Astrocyte (in vitro differentiated cells and primary cell): ENCODE measurements at regions not wholly inside any gene's neighbourhood (a gene's known extent, or its start where the extent isn't known, plus 50 kb on each side); places are given as distances from the start of the nearest gene placed in this dataset.

ENCODE experiments used
- DNase-seq: peaks from one replicate; pipeline ENCODE4 v3.0.0-alpha.2; 2010; ENCODE audit warnings: low read depth
- FAIRE-seq: peaks from 2 replicates; lab custom pipeline; 2011; peaks lifted over from hg19 to GRCh38; lab: Jason Lieb, UNC
- H2AFZ ChIP-seq: 2 replicates; pipeline ENCODE4 v1.6.0; 2012; ENCODE audit warnings: low read depth, low read length, inconsistent platforms
- H3K27ac ChIP-seq: 2 replicates; pipeline ENCODE4 v1.5.1; 2011; ENCODE audit warnings: low read depth, low read length, inconsistent platforms
- H3K27me3 ChIP-seq: 2 replicates; pipeline ENCODE4 v1.6.0; 2011; ENCODE audit warnings: low read length, inconsistent platforms; ENCODE audit not compliant: insufficient read depth
- H3K36me3 ChIP-seq: 2 replicates; pipeline ENCODE4 v1.5.1; 2011; ENCODE audit warnings: low read length, inconsistent platforms; ENCODE audit not compliant: insufficient read depth
- H3K4me1 ChIP-seq: 2 replicates; pipeline ENCODE4 v1.5.1; 2011; ENCODE audit warnings: low read length, inconsistent platforms; ENCODE audit not compliant: insufficient read depth
- H3K4me2 ChIP-seq: 2 replicates; pipeline ENCODE4 v1.6.0; 2012; ENCODE audit warnings: low read length, inconsistent platforms
- H3K4me3 ChIP-seq: 2 replicates; pipeline ENCODE4 v1.5.1; 2011; ENCODE audit warnings: low read depth, mild to moderate bottlenecking, low read length, inconsistent platforms; ENCODE audit not compliant: insufficient read depth
- H3K79me2 ChIP-seq: 2 replicates; pipeline ENCODE4 v1.6.0; 2012; ENCODE audit warnings: mild to moderate bottlenecking, low read length, inconsistent platforms; ENCODE audit not compliant: insufficient read depth
- H3K9ac ChIP-seq: 2 replicates; pipeline ENCODE4 v1.6.0; 2012; ENCODE audit warnings: mild to moderate bottlenecking, low read length, inconsistent platforms
- H3K9me3 ChIP-seq: 2 replicates; pipeline ENCODE4 v1.5.1; 2012; ENCODE audit warnings: low read depth, mild to moderate bottlenecking, low read length, inconsistent platforms; ENCODE audit not compliant: insufficient read depth
- H4K20me1 ChIP-seq: 2 replicates; pipeline ENCODE4 v1.6.0; 2012; ENCODE audit warnings: low read length, inconsistent platforms; ENCODE audit not compliant: insufficient read depth
- H3K27ac Mint-ChIP-seq: one replicate; pipeline ENCODE4 v1.8.0; 2021; ENCODE audit warnings: mild to moderate bottlenecking, mixed read lengths; ENCODE audit not compliant: unreplicated experiment
- H3K27me3 Mint-ChIP-seq: one replicate; pipeline ENCODE4 v1.8.0; 2021; ENCODE audit warnings: low read depth, mixed read lengths; ENCODE audit not compliant: unreplicated experiment
- H3K36me3 Mint-ChIP-seq: one replicate; pipeline ENCODE4 v1.8.0; 2021; ENCODE audit warnings: low read depth, mixed read lengths; ENCODE audit not compliant: unreplicated experiment
- H3K4me1 Mint-ChIP-seq: one replicate; pipeline ENCODE4 v1.8.0; 2021; ENCODE audit warnings: low read depth, mixed read lengths; ENCODE audit not compliant: unreplicated experiment
- H3K4me3 Mint-ChIP-seq: one replicate; pipeline ENCODE4 v1.8.0; 2021; ENCODE audit warnings: mild to moderate bottlenecking, moderate library complexity, mixed read lengths; ENCODE audit not compliant: unreplicated experiment
- H3K9me3 Mint-ChIP-seq: one replicate; pipeline ENCODE4 v1.8.0; 2021; ENCODE audit warnings: mild to moderate bottlenecking, mixed read lengths; ENCODE audit not compliant: unreplicated experiment
- EZH2 ChIP-seq: IDR thresholded peaks from 2 replicates; pipeline ENCODE4 v1.6.1; 2012; ENCODE audit warnings: mild to moderate bottlenecking, low read length, inconsistent platforms; ENCODE audit not compliant: insufficient read depth
- TF ChIP-seq, protein P1 (sequence below): IDR thresholded peaks from 2 replicates; pipeline ENCODE4 v1.5.1; 2011; ENCODE audit warnings: low read depth, mild to moderate bottlenecking, inconsistent platforms, low read length, moderate library complexity; ENCODE audit not compliant: insufficient read depth

- no peaks in the 10 kb centered on the region for H3K9me3 ChIP-seq
- peaks cover 5% of the 10 kb centered on the region for H3K27me3 Mint-ChIP-seq
Observed at GRCh38 chr22:34035209-34035608, 114.9 kb upstream of the LARGE1 start.

GRCh38 chr22:34036931-34037330 is 116.7 kb upstream of the LARGE1 start:
- Histone ChIP-seq H3K4me1 (no peaks in the 10 kb centered on the region), H3K9ac (no peak overlapping the region), H3K79me2 (no peaks in the 10 kb centered on the region), H3K4me2 (no peak overlapping the region), H3K4me3 (no peak overlapping the region), H4K20me1 (no peaks in the 10 kb centered on the region), H3K36me3 (no peaks in the 10 kb centered on the region), H2AFZ (no peak overlapping the region), H3K27me3 (no peaks in the 10 kb centered on the region), H3K9me3 (no peaks in the 10 kb centered on the region), H3K27ac (no peak overlapping the region)
- H3K4me1 Mint-ChIP-seq = no peaks in the 10 kb centered on the region
- H3K9me3 Mint-ChIP-seq = no peaks in the 10 kb centered on the region
- no peak for TF ChIP-seq EZH2
- TF ChIP-seq, protein P1, sequence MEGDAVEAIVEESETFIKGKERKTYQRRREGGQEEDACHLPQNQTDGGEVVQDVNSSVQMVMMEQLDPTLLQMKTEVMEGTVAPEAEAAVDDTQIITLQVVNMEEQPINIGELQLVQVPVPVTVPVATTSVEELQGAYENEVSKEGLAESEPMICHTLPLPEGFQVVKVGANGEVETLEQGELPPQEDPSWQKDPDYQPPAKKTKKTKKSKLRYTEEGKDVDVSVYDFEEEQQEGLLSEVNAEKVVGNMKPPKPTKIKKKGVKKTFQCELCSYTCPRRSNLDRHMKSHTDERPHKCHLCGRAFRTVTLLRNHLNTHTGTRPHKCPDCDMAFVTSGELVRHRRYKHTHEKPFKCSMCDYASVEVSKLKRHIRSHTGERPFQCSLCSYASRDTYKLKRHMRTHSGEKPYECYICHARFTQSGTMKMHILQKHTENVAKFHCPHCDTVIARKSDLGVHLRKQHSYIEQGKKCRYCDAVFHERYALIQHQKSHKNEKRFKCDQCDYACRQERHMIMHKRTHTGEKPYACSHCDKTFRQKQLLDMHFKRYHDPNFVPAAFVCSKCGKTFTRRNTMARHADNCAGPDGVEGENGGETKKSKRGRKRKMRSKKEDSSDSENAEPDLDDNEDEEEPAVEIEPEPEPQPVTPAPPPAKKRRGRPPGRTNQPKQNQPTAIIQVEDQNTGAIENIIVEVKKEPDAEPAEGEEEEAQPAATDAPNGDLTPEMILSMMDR = no peak
- no peak overlapping the region for H3K4me3 Mint-ChIP-seq
- FAIRE-seq (no peak), DNase-seq (no peak)
- H3K27me3 Mint-ChIP-seq = peaks cover 5% of the 10 kb centered on the region
- no peak overlapping the region for H3K27ac Mint-ChIP-seq
- no peaks in the 10 kb centered on the region for H3K36me3 Mint-ChIP-seq

More at GRCh38 chr22:34035209-34035608, 114.9 kb upstream of the LARGE1 start:
- FAIRE-seq (no peak), DNase-seq (no peak)
- no peaks in the 10 kb centered on the region for H3K4me1 ChIP-seq
- no peak overlapping the region for H3K27ac ChIP-seq
- no peak overlapping the region for H3K9ac ChIP-seq
- no peaks in the 10 kb centered on the region for H3K79me2 ChIP-seq
- Mint-ChIP-seq H3K27ac (no peak overlapping the region), H3K9me3 (peaks cover 2% of the 10 kb centered on the region), H3K4me1 (no peaks in the 10 kb centered on the region), H3K36me3 (no peaks in the 10 kb centered on the region), H3K4me3 (no peak overlapping the region)
- no peaks in the 10 kb centered on the region for H3K27me3 ChIP-seq
- no peaks in the 10 kb centered on the region for H4K20me1 ChIP-seq
- no peak for TF ChIP-seq EZH2
- TF ChIP-seq, protein P1 = no peak
- H3K4me2 ChIP-seq = no peak overlapping the region
- no peaks in the 10 kb centered on the region for H3K36me3 ChIP-seq
- no peak overlapping the region for H2AFZ ChIP-seq
- no peak overlapping the region for H3K4me3 ChIP-seq

GRCh38 chr22:34038801-34039555 is 118.7 kb upstream of the LARGE1 start:
- Histone ChIP-seq H3K79me2 (no peaks in the 10 kb centered on the region), H3K27me3 (no peaks in the 10 kb centered on the region), H3K4me3 (no peak overlapping the region), H4K20me1 (no peaks in the 10 kb centered on the region), H3K27ac (no peak overlapping the region), H3K9ac (no peak overlapping the region), H3K4me2 (no peak overlapping the region), H2AFZ (no peak overlapping the region), H3K4me1 (no peaks in the 10 kb centered on the region), H3K9me3 (no peaks in the 10 kb centered on the region), H3K36me3 (no peaks in the 10 kb centered on the region)
- Mint-ChIP-seq H3K4me1 (no peaks in the 10 kb centered on the region), H3K36me3 (no peaks in the 10 kb centered on the region), H3K27ac (no peak overlapping the region), H3K27me3 (peaks cover 5% of the 10 kb centered on the region), H3K4me3 (no peak overlapping the region), H3K9me3 (no peaks in the 10 kb centered on the region)
- no peak for FAIRE-seq
- DNase-seq = no peak
- TF ChIP-seq, protein P1 = no peak
- TF ChIP-seq EZH2 = no peak
